ENCODE measurements at regions not wholly inside any gene's neighbourhood (a gene's known extent, or its start where the extent isn't known, plus 50 kb on each side); places are given as distances from the start of the nearest gene placed in this dataset.

- no peak overlapping the region for H3K4me3 ChIP-seq (ENCODE audit: low read depth, low read length)
- no peak for DNase-seq (ENCODE audit: low read depth)
- TF ChIP-seq CTCF (conservative IDR thresholded peaks at IDR 0.05; ENCODE audit: low read depth, low read length), result no peak
These were observed 263.0 kb downstream of the PAX1 start for GRCh38 chr20:21968486-21968885.

DNA sequence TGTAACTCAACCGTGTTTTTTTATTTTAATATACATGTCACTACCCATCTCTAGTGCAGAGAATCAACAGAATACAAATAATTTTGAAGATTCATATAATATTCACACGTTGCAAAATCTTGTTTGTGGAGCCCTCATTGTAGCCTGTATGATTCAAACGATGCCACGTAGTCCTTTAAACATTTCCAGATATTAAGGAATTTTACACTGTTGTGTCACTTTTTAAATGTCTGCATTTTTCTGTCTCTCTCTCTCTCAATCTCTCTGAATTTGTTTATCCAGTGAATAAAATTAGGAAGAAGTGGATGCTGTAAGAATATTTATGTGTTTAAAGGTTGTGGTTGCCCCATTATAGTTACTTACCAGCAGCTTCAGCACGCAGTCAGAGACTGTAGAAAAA lies 262.0 kb downstream of the PAX1 start:
- no peak overlapping the region for H3K4me3 ChIP-seq (ENCODE audit: low read depth, low read length)
- DNase-seq (ENCODE audit: low read depth), result no peak
- TF ChIP-seq CTCF (conservative IDR thresholded peaks at IDR 0.05; ENCODE audit: low read depth, low read length), result no peak

DNA sequence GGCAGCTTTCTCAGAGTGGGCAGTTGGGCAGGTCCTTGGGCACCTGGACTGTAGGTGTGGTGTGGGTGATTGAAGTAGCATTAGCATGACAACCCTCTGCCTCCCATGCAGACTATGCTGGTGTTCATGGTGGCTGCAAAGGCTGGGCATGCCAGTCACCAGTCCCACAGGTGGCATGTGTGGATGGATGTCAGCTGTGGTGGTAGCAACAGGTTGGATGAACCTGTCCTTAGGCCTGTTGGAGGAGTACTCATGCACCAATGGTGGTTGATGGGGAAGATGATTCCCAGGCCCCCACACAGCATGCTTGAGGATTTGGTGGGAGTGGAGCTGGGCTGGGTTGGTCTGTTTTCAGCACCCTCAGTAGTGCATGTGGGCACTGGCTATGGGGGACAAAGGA lies 251.1 kb downstream of the PAX1 start:
- no peak for DNase-seq (ENCODE audit: low read depth)
- no peak for TF ChIP-seq CTCF (conservative IDR thresholded peaks at IDR 0.05; ENCODE audit: low read depth, low read length)
- no peak overlapping the region for H3K4me3 ChIP-seq (ENCODE audit: low read depth, low read length)

DNA sequence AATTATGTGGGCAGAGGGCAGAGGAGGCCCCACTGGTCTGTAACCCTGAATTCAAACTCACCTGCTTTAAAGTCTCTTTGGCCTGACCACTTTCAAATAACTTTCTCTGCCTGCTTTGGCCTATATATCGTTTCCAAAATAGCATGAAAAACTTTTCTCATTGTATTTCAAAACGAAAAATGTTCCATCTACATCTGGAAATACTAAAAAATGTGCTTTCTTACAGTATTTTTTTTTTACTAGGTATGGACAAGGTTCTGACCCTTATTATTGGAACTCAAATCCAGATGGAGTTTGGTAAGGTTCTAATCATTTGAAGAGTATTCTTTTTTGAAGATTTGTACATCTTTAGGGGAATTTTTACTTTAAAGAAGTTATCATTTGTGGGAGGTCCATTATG lies 241.9 kb downstream of the PAX1 start:
- DNase-seq (ENCODE audit: low read depth), result no peak
- no peak for TF ChIP-seq CTCF (conservative IDR thresholded peaks at IDR 0.05; ENCODE audit: low read depth, low read length)

DNA sequence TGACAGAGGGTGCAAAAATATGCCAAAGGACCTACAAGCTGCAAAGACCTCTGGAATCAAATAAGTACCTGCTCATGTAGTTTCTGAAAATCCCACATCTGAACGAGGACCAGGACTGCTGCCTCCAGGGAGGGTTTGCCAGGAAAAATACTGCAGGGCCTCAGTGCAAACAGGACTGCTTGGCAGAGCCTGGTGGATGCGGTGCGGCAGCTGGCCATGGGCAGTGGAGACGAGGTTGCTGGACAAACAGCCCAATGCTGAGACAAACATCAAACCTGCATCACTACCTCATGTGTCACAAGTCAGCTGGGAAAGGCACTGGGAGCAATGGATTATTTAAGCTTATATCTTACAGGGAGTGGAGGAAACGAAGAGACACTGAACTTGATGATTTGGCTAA lies 238.8 kb downstream of the PAX1 start:
- TF ChIP-seq CTCF (conservative IDR thresholded peaks at IDR 0.05; ENCODE audit: low read depth, low read length), result no peak
- no peak overlapping the region for H3K4me3 ChIP-seq (ENCODE audit: low read depth, low read length)
- no peak for DNase-seq (ENCODE audit: low read depth)

More for the DNA sequence above, 241.9 kb downstream of the PAX1 start:
- H3K4me3 ChIP-seq (ENCODE audit: low read depth, low read length), result no peak overlapping the region

DNA sequence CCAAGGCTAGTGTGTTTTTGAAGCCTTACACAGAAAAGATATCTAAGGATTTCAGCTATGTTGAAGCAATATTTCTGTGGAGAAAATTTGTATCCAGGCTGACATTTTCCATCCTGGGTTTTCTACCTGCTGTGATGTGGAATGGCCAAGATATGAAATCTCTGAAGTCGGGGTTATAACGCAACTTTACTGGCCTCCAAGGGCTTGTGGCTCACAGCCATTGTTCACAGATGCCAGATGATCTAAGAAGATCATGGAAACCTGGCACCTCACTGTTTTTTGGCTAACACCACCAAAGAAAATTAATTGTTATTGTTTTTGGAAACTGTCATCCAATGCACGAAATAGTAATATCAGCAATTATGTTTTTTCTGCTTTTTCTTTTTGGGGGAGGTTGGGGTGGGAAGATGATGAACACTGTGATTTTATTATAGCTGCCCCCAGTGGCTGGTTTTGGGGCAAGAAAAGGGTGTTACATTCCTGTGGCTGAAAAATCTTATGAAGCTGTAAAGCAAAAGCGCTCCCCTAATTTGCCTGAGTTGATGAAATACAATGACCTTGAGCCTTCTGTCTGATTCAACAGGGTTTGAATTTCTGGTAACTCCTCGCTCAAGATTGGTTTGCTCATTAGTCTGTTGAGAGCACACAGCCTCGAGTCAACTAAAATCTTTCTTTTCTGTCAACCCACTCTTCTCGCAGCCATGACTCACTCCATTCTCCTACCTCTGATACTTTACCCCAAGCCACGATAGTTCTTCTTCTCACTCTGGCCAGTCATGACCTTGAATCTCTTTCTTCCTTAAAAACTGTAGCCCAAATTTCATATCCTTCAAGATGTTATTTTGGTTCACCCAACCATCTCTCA lies 236.7 kb downstream of the PAX1 start:
- DNase-seq (ENCODE audit: low read depth), result no peak
- TF ChIP-seq CTCF (conservative IDR thresholded peaks at IDR 0.05; ENCODE audit: low read depth, low read length), result no peak
- H3K4me3 ChIP-seq (ENCODE audit: low read depth, low read length), result no peak overlapping the region
